ENCODE measurements at regions not wholly inside any gene's neighbourhood (a gene's known extent, or its start where the extent isn't known, plus 50 kb on each side); places are given as distances from the start of the nearest gene placed in this dataset.
"Not testable (repeated sequence)": the region's sequence is repeated elsewhere in the genome, so short reads cannot be mapped to it uniquely, and the experiment has no call there.

DNA sequence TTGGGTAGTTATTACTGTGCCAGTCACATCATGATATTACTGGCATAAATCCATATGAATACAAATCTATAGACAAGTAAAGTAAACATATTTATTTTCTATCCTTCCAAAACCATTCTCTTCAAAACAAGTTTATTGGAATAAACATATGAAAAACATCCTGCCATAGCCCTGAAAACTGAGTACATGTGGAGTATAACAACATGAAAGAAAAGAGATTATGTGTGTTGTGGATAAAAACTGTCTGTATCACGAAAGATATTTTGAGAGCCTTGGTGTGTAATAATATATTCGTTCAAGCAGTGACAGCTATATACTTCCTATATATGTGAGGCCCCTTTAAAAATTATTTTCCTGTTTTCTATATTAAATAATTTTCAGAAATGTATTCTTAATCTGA, 1742.2 kb downstream of the ARAP2 start:
- DNase-seq, result no peak

GRCh38 chr4:34504731-34505130, 1739.6 kb downstream of the ARAP2 start:
- DNase-seq, result not testable (repeated sequence)

GRCh38 chr4:34506511-34507092, 1737.7 kb downstream of the ARAP2 start:
- not testable (repeated sequence) for DNase-seq

DNA sequence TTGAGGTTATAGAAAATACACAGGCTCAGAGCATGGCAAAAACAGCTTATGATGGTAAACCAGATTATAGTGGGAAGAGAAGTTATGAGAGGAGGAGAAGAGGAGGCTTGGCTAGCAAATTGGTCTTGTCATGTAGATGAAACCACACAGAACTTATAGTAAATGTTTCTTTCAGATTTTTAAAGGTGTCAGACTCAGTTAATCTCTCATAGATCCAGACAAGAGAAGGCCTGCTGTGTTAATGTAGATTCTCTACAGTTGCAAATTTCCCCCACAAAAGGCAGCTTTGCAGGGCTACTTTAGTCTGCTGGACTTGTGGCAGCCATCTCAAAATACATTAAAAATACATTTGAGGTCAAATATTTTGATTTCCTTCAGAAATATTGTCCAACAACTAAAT, 1731.7 kb downstream of the ARAP2 start:
- DNase-seq, result no peak

- DNase-seq, result no peak
Measured at GRCh38 chr4:34516524-34516923, 1727.8 kb downstream of the ARAP2 start.

DNA sequence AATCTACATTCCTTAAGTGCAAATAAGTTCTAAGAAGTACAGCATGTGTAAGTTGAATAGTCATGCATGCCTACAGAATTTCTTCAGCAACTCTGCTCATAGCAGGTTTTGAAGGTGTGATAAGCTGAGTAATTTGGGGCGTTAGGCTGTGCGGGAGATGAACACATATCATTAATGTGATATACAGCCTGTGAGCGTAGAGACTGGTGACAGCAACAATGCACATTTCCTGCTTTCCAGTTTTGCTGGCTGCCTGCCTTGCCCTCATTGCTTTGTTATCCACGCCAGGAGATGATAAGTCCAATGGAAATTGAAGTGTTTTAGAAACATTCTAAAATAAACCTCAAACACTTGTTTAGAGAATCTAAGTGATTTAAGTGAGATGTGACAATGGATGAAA, 1709.4 kb downstream of the ARAP2 start:
- DNase-seq, result no peak

- DNase-seq, result no peak
Measured at GRCh38 chr4:34566091-34566490, 1678.2 kb downstream of the ARAP2 start.

GRCh38 chr4:34572026-34572425, 1672.3 kb downstream of the ARAP2 start:
- no peak for DNase-seq

DNA sequence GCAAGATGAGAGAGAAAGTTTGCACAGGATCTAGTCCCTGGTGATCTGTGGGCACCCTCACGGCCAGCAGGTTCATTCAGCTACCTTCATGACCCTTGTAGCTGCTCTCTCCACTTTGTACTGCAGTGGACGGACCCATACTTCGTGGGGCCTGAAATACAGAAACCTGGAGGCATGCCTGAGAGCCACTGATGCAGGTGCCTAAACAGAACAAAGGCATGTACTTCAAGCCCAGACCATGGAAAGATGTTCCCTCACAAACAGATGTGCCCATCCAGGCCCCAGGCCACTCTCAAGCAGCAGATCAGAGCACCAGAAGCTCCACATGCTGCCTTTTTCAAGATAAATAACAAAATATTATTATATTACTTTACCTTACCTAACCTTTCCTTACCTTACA, 1629.0 kb downstream of the ARAP2 start:
- DNase-seq, result no peak

- no peak for DNase-seq
Measured at GRCh38 chr4:34619531-34620162, 1624.7 kb downstream of the ARAP2 start.

DNA sequence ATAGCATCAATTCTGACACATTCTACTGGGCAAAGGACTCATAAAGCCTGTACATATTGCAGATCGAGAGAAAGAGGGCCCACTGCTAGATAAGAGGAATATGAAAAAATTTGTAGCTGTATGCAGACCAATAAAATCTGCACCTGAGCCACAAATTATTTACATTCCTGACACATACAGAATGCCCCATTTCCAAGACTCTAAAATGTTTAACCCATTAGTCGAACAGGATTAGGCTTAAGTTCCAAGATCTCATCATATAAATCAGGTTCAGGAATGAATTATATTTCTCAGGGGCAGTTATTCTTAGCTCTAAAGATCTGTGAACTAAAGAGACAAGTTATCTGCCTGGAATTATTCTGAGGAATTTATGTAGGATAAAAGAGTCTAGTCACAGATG, 1615.8 kb downstream of the ARAP2 start:
- DNase-seq, result no peak

GRCh38 chr4:34629451-34629850, 1614.9 kb downstream of the ARAP2 start:
- no peak for DNase-seq

GRCh38 chr4:34633241-34633640, 1611.1 kb downstream of the ARAP2 start:
- no peak for DNase-seq

DNA sequence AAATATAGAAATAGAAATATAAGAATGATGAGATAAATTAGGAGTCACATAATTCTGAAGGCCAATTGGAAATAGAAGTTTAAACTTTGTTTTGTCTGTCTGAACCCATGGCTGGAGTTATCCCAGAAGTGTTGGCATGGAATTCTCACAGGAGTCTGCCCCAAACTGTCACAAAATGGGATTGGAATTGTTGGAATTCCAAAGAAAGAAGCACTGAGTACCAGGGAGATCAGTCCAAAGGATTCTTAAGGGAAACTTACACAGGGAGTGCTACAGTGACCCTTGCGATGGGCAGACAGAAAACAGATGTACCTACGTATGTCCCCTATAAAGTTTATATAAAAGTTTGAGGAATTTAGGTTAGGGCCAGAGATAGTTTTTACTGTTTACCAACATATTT, 1607.7 kb downstream of the ARAP2 start:
- DNase-seq, result no peak

GRCh38 chr4:34643476-34643875, 1600.8 kb downstream of the ARAP2 start:
- no peak for DNase-seq

GRCh38 chr4:34644579-34645115, 1599.7 kb downstream of the ARAP2 start:
- DNase-seq, result no peak

GRCh38 chr4:34649716-34650115, 1594.6 kb downstream of the ARAP2 start:
- no peak for DNase-seq

DNA sequence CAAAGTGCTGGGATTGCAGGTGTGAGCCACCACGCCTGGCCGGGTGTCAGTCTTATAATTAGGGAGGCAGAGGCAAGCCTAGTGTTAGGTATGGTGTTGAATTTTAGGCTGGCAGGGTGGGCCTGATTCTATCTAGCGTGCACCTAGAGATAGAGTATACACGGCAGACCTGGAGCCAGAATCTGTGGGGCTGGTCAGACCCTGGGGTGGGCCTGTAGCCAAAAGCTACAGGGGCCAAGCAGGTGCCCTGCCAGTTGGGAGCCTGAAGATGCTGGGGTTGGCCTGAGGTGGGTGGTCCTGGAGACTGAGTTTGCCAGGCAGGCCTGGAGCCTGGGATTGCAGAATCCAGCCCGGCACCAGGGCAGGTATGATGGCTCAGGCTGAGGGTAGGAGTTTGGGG, 1580.3 kb downstream of the ARAP2 start:
- no peak for DNase-seq

GRCh38 chr4:34676400-34676799, 1567.9 kb downstream of the ARAP2 start:
- no peak for DNase-seq

DNA sequence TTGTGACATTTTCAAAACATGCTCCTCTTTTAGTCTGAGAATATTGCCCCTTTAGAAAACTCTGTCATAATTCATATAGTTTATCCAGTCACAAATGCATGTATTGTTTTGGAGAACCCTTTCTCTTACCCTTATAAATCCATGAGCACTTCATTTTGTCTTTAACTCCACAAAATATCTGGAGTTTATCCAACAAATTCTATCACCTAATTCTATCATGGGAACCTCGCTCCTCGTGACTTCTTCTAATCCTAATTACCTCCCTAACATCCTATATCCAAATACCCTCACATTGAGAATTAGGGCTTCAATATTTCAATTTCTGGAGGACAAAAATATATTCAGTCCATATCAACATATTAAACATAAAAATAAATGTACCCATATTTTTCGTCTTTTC, 1565.9 kb downstream of the ARAP2 start:
- no peak for DNase-seq

GRCh38 chr4:34679228-34679627, 1565.1 kb downstream of the ARAP2 start:
- no peak for DNase-seq

- DNase-seq, result no peak
Measured at GRCh38 chr4:34709564-34709963, 1534.8 kb downstream of the ARAP2 start.

- DNase-seq, result no peak
Measured at GRCh38 chr4:34718576-34719245, 1525.6 kb downstream of the ARAP2 start.

GRCh38 chr4:34720571-34720970, 1523.7 kb downstream of the ARAP2 start:
- no peak for DNase-seq

Data from stimulated activated CD4-positive, alpha-beta T cell treated with anti-CD3 and anti-CD28 coated beads, Interleukin-4, amount 100 ng/mL, for 4 hours (primary cell).